CD4-positive, alpha-beta T cell (primary cell): ENCODE measurements at regions not wholly inside any gene's neighbourhood (a gene's known extent, or its start where the extent isn't known, plus 50 kb on each side); places are given as distances from the start of the nearest gene placed in this dataset.
"Not testable (repeated sequence)": the region's sequence is repeated elsewhere in the genome, so short reads cannot be mapped to it uniquely, and the experiment has no call there.

Experiments
- ATAC-seq: fragments of 200-7000 bp; cut with Tn5 transposase; one replicate; pipeline ENCODE4 v1.10.0; 2022; ENCODE audit warnings: mild to moderate bottlenecking; ENCODE audit not compliant: poor library complexity
- CTCF ChIA-PET: fragments of 350-600 bp; sonication (Branson Sonifier 250); formaldehyde crosslinking; loops from one replicate; lab custom pipeline; 2021; ENCODE audit warnings: antibody characterized with exemption, inconsistent platforms; lab: Charles Lee
- POLR2A ChIA-PET: fragments of 350-600 bp; sonication (Branson Sonifier 250); formaldehyde crosslinking; loops from one replicate; lab custom pipeline; 2021; ENCODE audit warnings: antibody characterized with exemption, inconsistent platforms; lab: Charles Lee
- DNase-seq, 14 experiments: peaks; one replicate each; pipeline ENCODE4 v3.0.0-alpha.2; 2013 to 2020; ENCODE audit warnings: mixed read lengths in 2 of 14
- H3K27ac ChIP-seq, 2 donors: one replicate each; pipeline versions ENCODE4 v1.5.1 to v1.7.0; 2013; ENCODE audit warnings: low read length in 2 of 2, low read depth in 1 of 2, mild to moderate bottlenecking in 1 of 2
- H3K27me3 ChIP-seq, 2 experiments: 1 replicate in 1 of 2; 2 replicates in 1 of 2; pipeline versions ENCODE4 v1.6.1 to v1.7.0; 2013; ENCODE audit warnings: low read length in 2 of 2, control low read depth in 1 of 2, mild to moderate bottlenecking in 1 of 2, moderate library complexity in 1 of 2; ENCODE audit not compliant: insufficient read depth in 2 of 2, control insufficient read depth in 1 of 2
- H3K36me3 ChIP-seq: one replicate; pipeline ENCODE4 v1.6.1; 2013; ENCODE audit warnings: low read length, control low read depth; ENCODE audit not compliant: insufficient read depth
- H3K4me1 ChIP-seq: one replicate; pipeline ENCODE4 v1.6.1; 2013; ENCODE audit warnings: low read length, control low read depth; ENCODE audit not compliant: insufficient read depth
- H3K4me3 ChIP-seq: one replicate; pipeline ENCODE4 v1.5.1; 2013; ENCODE audit warnings: mild to moderate bottlenecking, low read length, moderate library complexity
- H3K9me3 ChIP-seq, 2 experiments: 1 replicate in 1 of 2; 2 replicates in 1 of 2; pipeline versions ENCODE4 v1.6.1 to v1.7.0; 2013; ENCODE audit warnings: low read length in 2 of 2, mild to moderate bottlenecking in 2 of 2, control low read depth in 1 of 2, moderate library complexity in 1 of 2; ENCODE audit not compliant: control insufficient read depth in 1 of 2, insufficient read depth in 1 of 2
- H3K27ac Mint-ChIP-seq: one replicate; pipeline ENCODE4 v1.8.0; 2020; ENCODE audit warnings: mixed read lengths
- H3K27me3 Mint-ChIP-seq: one replicate; pipeline ENCODE4 v1.8.0; 2021; ENCODE audit warnings: mixed read lengths
- H3K36me3 Mint-ChIP-seq: one replicate; pipeline ENCODE4 v1.8.0; 2021; ENCODE audit warnings: low read depth, mixed read lengths
- H3K4me1 Mint-ChIP-seq: one replicate; pipeline ENCODE4 v1.8.0; 2021; ENCODE audit warnings: low read depth, mixed read lengths
- H3K4me3 Mint-ChIP-seq: one replicate; pipeline ENCODE4 v1.8.0; 2020; ENCODE audit warnings: mild to moderate bottlenecking, mixed read lengths
- H3K9me3 Mint-ChIP-seq: one replicate; pipeline ENCODE4 v1.8.0; 2020; ENCODE audit warnings: mixed read lengths
- intact Hi-C, 2 experiments: fragments of 100-400 bp; cut with DNase I in 1 of 2; cut with micrococcal nuclease in 1 of 2; formaldehyde crosslinking; loops; one replicate each; pipeline versions ENCODE4 v1.15.1 to v1.9.0; 2023 to 2025; cut with DNase I, micrococcal nuclease
- TF ChIP-seq, protein P1 (sequence below): fragments of 200-600 bp; IDR thresholded peaks from one replicate; pipeline ENCODE4 v1.8.0; 2022; ENCODE audit warnings: antibody characterized with exemption, mild to moderate bottlenecking

GRCh38 chr12:67893022-67893580 is 96.1 kb upstream of the IFNG-AS1 start:
- TF ChIP-seq, protein P1, sequence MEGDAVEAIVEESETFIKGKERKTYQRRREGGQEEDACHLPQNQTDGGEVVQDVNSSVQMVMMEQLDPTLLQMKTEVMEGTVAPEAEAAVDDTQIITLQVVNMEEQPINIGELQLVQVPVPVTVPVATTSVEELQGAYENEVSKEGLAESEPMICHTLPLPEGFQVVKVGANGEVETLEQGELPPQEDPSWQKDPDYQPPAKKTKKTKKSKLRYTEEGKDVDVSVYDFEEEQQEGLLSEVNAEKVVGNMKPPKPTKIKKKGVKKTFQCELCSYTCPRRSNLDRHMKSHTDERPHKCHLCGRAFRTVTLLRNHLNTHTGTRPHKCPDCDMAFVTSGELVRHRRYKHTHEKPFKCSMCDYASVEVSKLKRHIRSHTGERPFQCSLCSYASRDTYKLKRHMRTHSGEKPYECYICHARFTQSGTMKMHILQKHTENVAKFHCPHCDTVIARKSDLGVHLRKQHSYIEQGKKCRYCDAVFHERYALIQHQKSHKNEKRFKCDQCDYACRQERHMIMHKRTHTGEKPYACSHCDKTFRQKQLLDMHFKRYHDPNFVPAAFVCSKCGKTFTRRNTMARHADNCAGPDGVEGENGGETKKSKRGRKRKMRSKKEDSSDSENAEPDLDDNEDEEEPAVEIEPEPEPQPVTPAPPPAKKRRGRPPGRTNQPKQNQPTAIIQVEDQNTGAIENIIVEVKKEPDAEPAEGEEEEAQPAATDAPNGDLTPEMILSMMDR = no peak
- CTCF ChIA-PET = no interaction called here
- no peaks in the 10 kb centered on the region for H3K27me3 Mint-ChIP-seq
- no peak overlapping the region for H3K27ac ChIP-seq
- no peaks in the 10 kb centered on the region for H3K36me3 Mint-ChIP-seq
- H3K4me3 ChIP-seq = no peak overlapping the region
- no peaks in the 10 kb centered on the region for H3K36me3 ChIP-seq
- H3K4me1 ChIP-seq = no peaks in the 10 kb centered on the region
- intact Hi-C loops = no loop called here
- POLR2A ChIA-PET = no interaction called here
- no peak overlapping the region for H3K4me3 Mint-ChIP-seq
- H3K4me1 Mint-ChIP-seq = peaks cover 13% of the 10 kb centered on the region
- DNase-seq (no peak), ATAC-seq (no peak)
- H3K9me3 ChIP-seq = no peaks in the 10 kb centered on the region
- H3K27ac Mint-ChIP-seq = no peak overlapping the region
- H3K9me3 Mint-ChIP-seq = no peaks in the 10 kb centered on the region
- H3K27me3 ChIP-seq = no peaks in the 10 kb centered on the region

- DNase-seq = peak in 9 of 14 experiments; percentile 4 to 38 (median 13)
- H3K27ac Mint-ChIP-seq, POLR2A ChIA-PET, ATAC-seq, H3K36me3 Mint-ChIP-seq, H3K27me3 Mint-ChIP-seq, H3K27ac ChIP-seq, H3K4me3 ChIP-seq, CTCF ChIA-PET, H3K9me3 Mint-ChIP-seq, intact Hi-C loops, H3K27me3 ChIP-seq, H3K36me3 ChIP-seq, H3K4me1 ChIP-seq, H3K4me1 Mint-ChIP-seq, H3K4me3 Mint-ChIP-seq, H3K9me3 ChIP-seq: not testable (repeated sequence)
These were observed 88.8 kb upstream of the IFNG-AS1 start for GRCh38 chr12:67900418-67900817.

- H3K4me3 Mint-ChIP-seq = no peak overlapping the region
- Histone ChIP-seq H3K36me3 (no peaks in the 10 kb centered on the region), H3K27ac (no peak overlapping the region), H3K4me3 (no peak overlapping the region), H3K4me1 (no peaks in the 10 kb centered on the region), H3K9me3 (no peaks in the 10 kb centered on the region), H3K27me3 (no peaks in the 10 kb centered on the region)
- H3K4me1 Mint-ChIP-seq = no peaks in the 10 kb centered on the region
- intact Hi-C loops = no loop called here
- DNase-seq (no peak), ATAC-seq (no peak)
- CTCF ChIA-PET = interaction anchor here (1.6 kb wide), 1 partner anchor 12 kb away, joined by 3 read pairs; no protein-coding TSS in a partner anchor
- no peaks in the 10 kb centered on the region for H3K36me3 Mint-ChIP-seq
- POLR2A ChIA-PET = no interaction called here
- H3K9me3 Mint-ChIP-seq = peaks cover 2% of the 10 kb centered on the region
- H3K27ac Mint-ChIP-seq = no peak overlapping the region
- TF ChIP-seq, protein P1 = no peak
- H3K27me3 Mint-ChIP-seq = no peaks in the 10 kb centered on the region
These were observed 80.1 kb upstream of the IFNG-AS1 start for GRCh38 chr12:67909091-67909531.

DNA sequence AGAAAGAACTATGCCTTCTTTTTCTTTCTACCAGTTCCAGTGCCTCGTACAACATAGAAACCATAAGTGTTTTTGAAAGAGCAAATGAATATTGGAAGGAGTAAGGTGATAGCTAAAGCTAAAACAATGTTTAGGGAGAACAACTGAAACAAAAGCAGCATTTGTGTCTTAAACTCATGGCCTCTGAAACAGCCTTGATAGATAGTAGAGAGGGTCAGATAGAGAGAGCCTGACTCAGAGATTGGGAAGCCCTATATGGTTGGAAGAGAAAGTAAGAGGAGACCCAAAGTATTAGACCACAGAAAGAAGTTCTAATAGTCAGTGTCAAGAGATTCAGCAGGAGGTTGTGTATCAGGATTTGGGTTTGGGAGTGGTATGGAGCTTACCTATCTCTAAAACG is 79.6 kb upstream of the IFNG-AS1 start:
- H3K9me3 ChIP-seq = no peaks in the 10 kb centered on the region
- no peak overlapping the region for H3K4me3 ChIP-seq
- intact Hi-C loops = no loop called here
- peaks cover 2% of the 10 kb centered on the region for H3K9me3 Mint-ChIP-seq
- no peak overlapping the region for H3K27ac ChIP-seq
- no peaks in the 10 kb centered on the region for H3K4me1 Mint-ChIP-seq
- no peaks in the 10 kb centered on the region for H3K36me3 Mint-ChIP-seq
- H3K27ac Mint-ChIP-seq = no peak overlapping the region
- ChIA-PET CTCF (interaction anchor here (0.7 to 1.6 kb wide), 2 partner anchors 12 to 1038 kb away, joined by 3 read pairs; no protein-coding TSS in a partner anchor), POLR2A (no interaction called here)
- no peaks in the 10 kb centered on the region for H3K36me3 ChIP-seq
- TF ChIP-seq, protein P1 = no peak
- H3K27me3 Mint-ChIP-seq = no peaks in the 10 kb centered on the region
- H3K27me3 ChIP-seq = no peaks in the 10 kb centered on the region
- no peaks in the 10 kb centered on the region for H3K4me1 ChIP-seq
- ATAC-seq (no peak), DNase-seq (no peak)
- no peak overlapping the region for H3K4me3 Mint-ChIP-seq
